ENCODE measurements at regions not wholly inside any gene's neighbourhood (a gene's known extent, or its start where the extent isn't known, plus 50 kb on each side); places are given as distances from the start of the nearest gene placed in this dataset.

DNA sequence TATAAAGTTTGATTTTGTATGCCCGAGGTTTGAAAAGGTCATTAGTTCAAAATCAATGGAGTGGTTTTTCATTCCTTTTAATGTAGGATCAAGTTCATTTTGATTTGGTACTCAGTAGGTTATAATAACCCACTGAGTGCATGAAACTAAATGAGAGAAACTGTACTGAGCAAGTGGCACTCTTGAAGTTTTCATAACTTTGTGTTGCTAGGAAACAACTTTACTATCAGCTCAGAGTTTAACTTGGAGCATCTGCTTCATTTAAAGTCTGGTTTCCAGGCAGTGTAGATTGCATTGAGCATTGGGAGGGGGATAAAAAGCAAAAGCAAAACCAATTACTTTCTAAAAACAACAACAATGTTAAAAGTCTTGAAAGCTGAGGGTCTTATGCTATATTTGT, 1361.6 kb upstream of the CHAC2 start:
- Histone ChIP-seq H3K9me3 (ENCODE audit: control insufficient read depth, insufficient read depth, low read length) (no peaks in the 10 kb centered on the region; the same call in 1 of the 2 replicates), H3K27me3 (ENCODE audit: control insufficient read depth, insufficient read depth, low read length) (no peaks in the 10 kb centered on the region), H3K27ac (ENCODE audit: low read depth, low read length) (no peak overlapping the region), H3K4me3 (ENCODE audit: low read depth, low read length) (no peak overlapping the region)
- CTCF ChIA-PET: no interaction called here
- TF ChIP-seq, protein P1, sequence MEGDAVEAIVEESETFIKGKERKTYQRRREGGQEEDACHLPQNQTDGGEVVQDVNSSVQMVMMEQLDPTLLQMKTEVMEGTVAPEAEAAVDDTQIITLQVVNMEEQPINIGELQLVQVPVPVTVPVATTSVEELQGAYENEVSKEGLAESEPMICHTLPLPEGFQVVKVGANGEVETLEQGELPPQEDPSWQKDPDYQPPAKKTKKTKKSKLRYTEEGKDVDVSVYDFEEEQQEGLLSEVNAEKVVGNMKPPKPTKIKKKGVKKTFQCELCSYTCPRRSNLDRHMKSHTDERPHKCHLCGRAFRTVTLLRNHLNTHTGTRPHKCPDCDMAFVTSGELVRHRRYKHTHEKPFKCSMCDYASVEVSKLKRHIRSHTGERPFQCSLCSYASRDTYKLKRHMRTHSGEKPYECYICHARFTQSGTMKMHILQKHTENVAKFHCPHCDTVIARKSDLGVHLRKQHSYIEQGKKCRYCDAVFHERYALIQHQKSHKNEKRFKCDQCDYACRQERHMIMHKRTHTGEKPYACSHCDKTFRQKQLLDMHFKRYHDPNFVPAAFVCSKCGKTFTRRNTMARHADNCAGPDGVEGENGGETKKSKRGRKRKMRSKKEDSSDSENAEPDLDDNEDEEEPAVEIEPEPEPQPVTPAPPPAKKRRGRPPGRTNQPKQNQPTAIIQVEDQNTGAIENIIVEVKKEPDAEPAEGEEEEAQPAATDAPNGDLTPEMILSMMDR (IDR thresholded peaks at IDR 0.05; ENCODE audit: low read depth, low read length): no peak
- POLR2A ChIA-PET: no interaction called here
- DNase-seq (ENCODE audit: low read depth, low spot score): no peak

DNA sequence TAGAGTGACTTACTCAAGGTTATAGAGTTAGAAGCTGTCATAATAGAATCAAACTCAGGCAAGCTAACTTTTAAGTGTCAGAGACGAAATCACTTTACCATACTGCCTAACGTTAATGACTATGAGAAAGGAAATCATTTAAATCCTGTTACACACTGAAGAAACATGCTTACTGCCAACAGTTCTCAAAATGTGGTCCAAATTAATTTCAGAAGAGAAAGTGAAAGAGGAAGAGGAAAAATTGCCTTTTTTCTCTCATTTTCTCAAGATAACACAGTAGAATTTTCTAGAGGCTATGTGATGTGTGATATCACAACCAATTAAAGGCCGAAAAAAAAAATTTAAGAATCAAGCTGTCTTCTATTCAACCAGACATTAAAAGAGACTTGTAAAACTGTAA, 1362.7 kb upstream of the CHAC2 start:
- TF ChIP-seq, protein P1 (IDR thresholded peaks at IDR 0.05; ENCODE audit: low read depth, low read length): no peak
- Histone ChIP-seq H3K4me3 (ENCODE audit: low read depth, low read length) (no peak overlapping the region), H3K9me3 (ENCODE audit: control insufficient read depth, insufficient read depth, low read length) (no peaks in the 10 kb centered on the region; the same call in 1 of the 2 replicates), H3K27ac (ENCODE audit: low read depth, low read length) (no peak overlapping the region), H3K27me3 (ENCODE audit: control insufficient read depth, insufficient read depth, low read length) (no peaks in the 10 kb centered on the region)
- ChIA-PET CTCF (no interaction called here), POLR2A (no interaction called here)
- DNase-seq (ENCODE audit: low read depth, low spot score): no peak

DNA sequence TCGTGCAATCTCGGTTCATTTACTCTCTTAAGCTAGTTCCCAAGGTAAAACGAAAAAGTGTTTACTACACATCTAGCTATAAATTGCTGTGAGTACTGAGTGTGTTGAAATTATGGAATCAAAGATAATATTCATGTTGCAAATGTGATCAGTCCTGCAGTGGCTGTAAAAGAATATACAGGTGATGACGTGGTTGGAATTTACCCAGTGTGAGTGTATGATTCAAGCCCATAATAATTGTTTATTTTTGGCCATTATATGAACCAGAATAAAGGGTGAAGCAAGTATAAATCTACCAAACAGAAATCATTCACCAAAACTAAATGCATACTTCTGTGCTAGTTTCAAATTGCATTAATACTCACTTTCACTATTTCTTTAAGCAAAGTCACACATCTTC, 1363.6 kb upstream of the CHAC2 start:
- Histone ChIP-seq H3K4me3 (ENCODE audit: low read depth, low read length) (no peak overlapping the region), H3K27me3 (ENCODE audit: control insufficient read depth, insufficient read depth, low read length) (no peaks in the 10 kb centered on the region), H3K9me3 (ENCODE audit: control insufficient read depth, insufficient read depth, low read length) (no peaks in the 10 kb centered on the region; the same call in 1 of the 2 replicates), H3K27ac (ENCODE audit: low read depth, low read length) (no peak overlapping the region)
- DNase-seq (ENCODE audit: low read depth, low spot score): no peak
- CTCF ChIA-PET: no interaction called here
- TF ChIP-seq, protein P1 (IDR thresholded peaks at IDR 0.05; ENCODE audit: low read depth, low read length): no peak
- POLR2A ChIA-PET: no interaction called here

DNA sequence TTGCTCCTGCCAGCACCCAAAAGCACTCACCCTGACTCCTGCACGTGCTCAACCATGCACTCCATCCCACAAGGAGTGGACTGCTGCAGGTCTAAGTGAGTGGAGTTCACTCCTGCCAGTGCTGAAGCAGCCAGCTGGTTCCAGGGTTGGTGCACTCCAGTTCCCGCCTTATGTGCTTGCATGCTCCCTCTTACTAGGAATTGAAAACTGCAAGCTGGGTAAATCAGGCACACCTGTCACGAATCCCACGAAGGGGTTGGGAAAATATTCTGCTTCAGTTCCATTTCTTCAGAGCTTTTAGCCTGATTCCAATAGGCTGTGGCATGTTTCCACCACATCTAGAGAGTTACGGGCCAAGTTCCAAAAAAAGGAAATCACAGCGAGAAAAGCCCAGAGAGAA, 1365.5 kb upstream of the CHAC2 start:
- TF ChIP-seq, protein P1 (IDR thresholded peaks at IDR 0.05; ENCODE audit: low read depth, low read length): no peak
- POLR2A ChIA-PET: no interaction called here
- no peak overlapping the region for H3K4me3 ChIP-seq (ENCODE audit: low read depth, low read length)
- H3K27me3 ChIP-seq (ENCODE audit: control insufficient read depth, insufficient read depth, low read length): no peaks in the 10 kb centered on the region
- no peak overlapping the region for H3K27ac ChIP-seq (ENCODE audit: low read depth, low read length)
- DNase-seq (ENCODE audit: low read depth, low spot score): no peak
- no peaks in the 10 kb centered on the region; the same call in 1 of the 2 replicates for H3K9me3 ChIP-seq (ENCODE audit: control insufficient read depth, insufficient read depth, low read length)
- CTCF ChIA-PET: no interaction called here

DNA sequence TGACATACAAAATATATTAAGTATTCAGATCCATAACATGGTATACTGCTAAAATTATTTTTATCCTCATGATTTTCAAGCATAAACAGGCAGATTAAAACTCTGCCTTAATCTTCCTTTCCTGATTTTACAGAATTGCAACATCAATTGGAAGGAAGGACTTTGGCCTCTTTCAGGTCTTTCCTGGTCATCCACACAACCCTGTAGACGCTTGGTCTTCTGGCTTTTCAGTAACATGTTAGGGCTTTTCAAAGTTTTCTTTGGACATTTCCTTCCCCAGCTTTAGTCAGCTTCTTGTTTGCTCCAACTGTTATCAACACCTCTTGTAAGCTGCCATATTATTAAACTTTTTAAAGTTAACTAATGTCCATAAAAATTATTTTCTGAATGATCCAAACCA, 1364.9 kb upstream of the NRXN1 start:
- TF ChIP-seq, protein P1 (IDR thresholded peaks at IDR 0.05; ENCODE audit: low read depth, low read length): no peak
- H3K4me3 ChIP-seq (ENCODE audit: low read depth, low read length): no peak overlapping the region
- H3K27ac ChIP-seq (ENCODE audit: low read depth, low read length): no peak overlapping the region
- CTCF ChIA-PET: interaction anchor here (0.6 kb wide), 1 partner anchor 11 kb away, joined by 3 read pairs; no protein-coding TSS in a partner anchor
- POLR2A ChIA-PET: no interaction called here
- no peak for DNase-seq (ENCODE audit: low read depth, low spot score)
- no peaks in the 10 kb centered on the region for H3K27me3 ChIP-seq (ENCODE audit: control insufficient read depth, insufficient read depth, low read length)
- no peaks in the 10 kb centered on the region for H3K9me3 ChIP-seq (ENCODE audit: control insufficient read depth, insufficient read depth, low read length)

Data from AG04450 (cell line).